HG03139 (cell line): ENCODE measurements at regions not wholly inside any gene's neighbourhood (a gene's known extent, or its start where the extent isn't known, plus 50 kb on each side); places are given as distances from the start of the nearest gene placed in this dataset.
"Not testable (repeated sequence)": the region's sequence is repeated elsewhere in the genome, so short reads cannot be mapped to it uniquely, and the experiment has no call there.

Experiments used
- ATAC-seq: cut with Tn5 transposase; IDR thresholded peaks from one replicate; pipeline ENCODE4 v1.9.1; 2021; ENCODE audit not compliant: unreplicated experiment

DNA sequence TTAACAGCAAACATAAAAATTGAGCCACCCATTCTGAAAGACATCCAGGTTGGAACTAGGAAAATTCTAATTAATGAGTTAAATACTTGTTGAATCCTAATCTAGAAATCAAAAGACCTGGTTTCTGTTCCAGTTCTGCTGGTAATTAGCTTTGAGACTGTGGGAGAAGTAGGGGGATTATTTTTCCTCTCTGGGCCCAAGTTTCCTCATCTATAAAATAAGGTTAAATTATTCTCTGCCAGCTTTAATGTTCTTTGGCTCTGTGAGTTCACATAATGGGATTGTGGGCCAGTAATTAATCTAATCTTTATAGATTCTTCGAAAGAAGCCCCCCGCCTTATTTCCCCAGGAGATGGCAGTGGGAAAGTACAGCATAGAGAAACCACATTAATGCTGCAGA lies 104.6 kb downstream of the ENC1 start:
- no peak for ATAC-seq

GRCh38 chr5:74534397-74535129 lies 106.0 kb downstream of the ENC1 start:
- ATAC-seq, result no peak

DNA sequence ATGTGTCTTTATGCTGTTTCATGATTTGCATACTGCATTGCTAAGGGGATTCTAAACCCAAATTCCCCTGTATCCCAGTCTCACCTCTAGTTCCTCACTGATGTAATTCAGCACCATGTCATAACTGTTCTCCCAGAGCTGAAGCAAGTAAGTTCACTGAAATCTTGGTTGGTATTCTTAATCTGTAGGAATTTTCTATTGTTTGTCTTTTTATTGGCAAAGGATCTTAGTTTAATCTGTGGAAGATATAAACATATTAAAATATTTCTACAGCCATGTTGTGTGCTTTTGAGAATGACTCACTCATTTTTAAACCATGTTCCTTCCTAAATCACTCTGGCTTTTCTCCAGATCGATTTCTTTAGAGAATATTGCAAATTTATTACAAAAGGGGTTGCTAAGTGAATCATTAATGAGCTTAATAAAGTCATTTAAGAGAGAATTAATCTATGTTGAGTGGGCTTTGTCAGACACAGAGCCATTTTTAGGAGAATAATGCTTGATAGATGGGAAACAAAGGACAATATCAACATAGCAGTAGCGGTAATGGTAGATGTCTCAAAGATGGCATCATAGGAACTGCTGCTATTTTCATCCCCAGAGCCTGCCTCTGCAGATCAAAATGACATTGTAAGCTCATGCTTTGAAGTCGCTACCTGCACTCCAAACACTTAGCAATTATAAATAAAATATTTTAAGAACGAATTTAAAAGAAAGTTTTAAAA lies 110.0 kb downstream of the ENC1 start:
- ATAC-seq, result no peak

DNA sequence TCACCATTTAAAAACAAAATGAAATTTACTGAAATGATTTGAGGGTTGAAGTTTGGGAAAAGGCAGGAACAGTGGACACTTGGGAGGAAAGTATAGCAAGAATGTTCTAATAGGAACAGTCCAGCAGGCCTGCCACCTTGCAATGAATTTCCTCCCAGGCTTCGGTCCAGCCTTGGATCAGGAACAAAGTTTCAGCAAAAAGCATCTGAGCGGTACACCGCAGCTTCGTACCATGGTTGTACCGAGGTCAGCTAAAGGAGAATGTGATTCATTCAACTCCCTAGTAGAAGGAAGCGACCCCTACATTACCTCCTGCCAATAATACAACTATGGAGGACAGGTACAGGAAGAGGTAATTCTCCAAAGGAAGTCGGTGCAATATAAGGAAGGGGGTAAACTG lies 111.4 kb downstream of the ENC1 start:
- no peak for ATAC-seq

GRCh38 chr5:74526111-74526510 lies 114.4 kb downstream of the ENC1 start:
- ATAC-seq, result no peak

- ATAC-seq, result not testable (repeated sequence)
Observed at GRCh38 chr5:74524767-74525166, 115.8 kb downstream of the ENC1 start.

DNA sequence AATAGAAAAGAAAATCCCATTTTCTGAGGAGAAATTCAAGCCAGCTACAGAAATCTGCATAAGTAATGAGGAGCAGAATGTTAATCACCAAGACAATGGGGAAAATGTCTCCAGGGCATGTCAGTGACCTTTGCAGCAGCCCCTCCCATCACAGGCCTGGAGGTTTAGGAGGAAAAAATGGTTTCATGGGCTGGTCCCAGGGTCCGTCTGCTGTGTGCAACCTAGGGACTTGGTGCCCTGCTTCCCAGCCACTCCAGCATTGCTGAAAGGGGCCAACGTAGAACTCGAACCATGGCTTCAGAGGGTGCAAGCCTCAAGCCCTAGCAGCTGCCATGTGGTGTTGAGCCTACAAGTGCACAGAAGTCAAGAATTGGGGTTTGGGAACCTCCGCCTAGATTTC lies 116.8 kb downstream of the ENC1 start:
- not testable (repeated sequence) for ATAC-seq

GRCh38 chr5:74522838-74523237 lies 117.7 kb downstream of the ENC1 start:
- not testable (repeated sequence) for ATAC-seq

GRCh38 chr5:74521401-74521800 lies 119.1 kb downstream of the ENC1 start:
- no peak for ATAC-seq

GRCh38 chr5:74519679-74520078 lies 120.8 kb downstream of the ENC1 start:
- ATAC-seq, result no peak

GRCh38 chr5:74519161-74519571 lies 121.4 kb downstream of the ENC1 start:
- ATAC-seq, result no peak

DNA sequence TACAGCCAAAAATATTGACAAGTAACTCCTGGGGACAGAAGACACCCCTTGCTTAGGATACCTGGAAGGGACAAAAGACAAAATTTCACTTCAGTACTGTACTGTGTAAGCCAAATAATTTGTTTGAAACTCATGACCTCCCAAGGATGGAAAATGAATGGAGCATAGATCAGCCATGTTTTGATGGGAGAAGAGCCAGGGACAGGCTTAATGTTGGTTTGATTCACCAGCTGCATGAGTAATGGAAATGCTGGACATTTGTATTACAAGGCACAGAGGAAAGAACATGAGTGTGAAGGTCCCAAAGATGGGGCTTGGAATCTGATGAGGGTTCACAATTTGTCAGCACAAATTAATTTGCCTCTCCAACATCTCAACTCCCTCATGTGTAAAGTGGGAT lies 122.8 kb downstream of the ENC1 start:
- ATAC-seq, result no peak

DNA sequence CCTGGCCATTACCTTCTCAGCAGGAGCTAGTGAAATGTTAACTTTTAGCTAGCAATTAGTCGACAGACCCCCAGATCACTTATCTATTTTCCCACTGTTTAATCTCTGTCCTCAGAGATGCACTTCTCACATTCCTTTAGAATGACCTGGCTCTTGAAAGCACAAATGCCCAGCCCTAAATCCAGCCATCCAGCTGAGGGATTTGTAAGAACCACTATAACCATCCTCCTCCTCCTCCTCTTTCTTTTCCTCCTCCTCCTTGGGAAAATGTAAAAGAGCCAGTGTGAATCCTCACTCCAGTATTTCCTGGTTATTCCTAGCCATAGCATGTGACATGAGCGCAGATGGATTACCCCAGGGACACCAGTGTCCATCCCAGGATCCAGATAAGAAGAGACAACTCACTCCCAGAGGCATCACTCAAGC lies 124.3 kb downstream of the ENC1 start:
- no peak for ATAC-seq

GRCh38 chr5:74514888-74515551 lies 125.5 kb downstream of the ENC1 start:
- no peak for ATAC-seq

GRCh38 chr5:74511770-74512169 lies 128.8 kb downstream of the ENC1 start:
- ATAC-seq, result not testable (repeated sequence)

DNA sequence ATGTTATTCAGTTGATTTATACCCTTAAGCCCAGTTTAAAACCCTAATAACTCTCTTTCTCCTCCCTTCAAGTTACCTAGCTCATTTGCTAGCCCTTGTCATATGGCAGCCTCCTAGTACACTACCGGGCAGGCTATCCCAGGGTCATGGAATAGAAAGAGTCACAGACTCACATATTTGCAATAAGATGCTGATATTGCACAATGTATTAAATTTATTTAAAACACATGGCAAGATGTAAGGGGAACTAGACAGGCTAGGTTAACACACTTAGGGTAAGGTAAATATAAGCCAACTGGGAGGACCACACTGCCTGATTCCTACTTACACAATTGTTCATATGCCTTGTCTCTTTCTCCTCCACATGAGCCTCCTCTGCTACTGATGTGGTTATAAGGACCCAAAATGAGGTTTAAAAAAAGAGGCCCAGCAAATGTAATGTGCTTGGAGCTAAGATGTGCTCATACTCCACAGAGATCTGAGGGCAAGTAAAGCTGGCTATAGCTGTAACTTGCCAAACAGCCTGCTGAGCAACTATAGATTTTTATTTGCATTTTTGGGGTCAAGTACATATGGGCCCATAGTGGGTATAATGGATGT lies 130.0 kb downstream of the ENC1 start:
- ATAC-seq, result no peak

- ATAC-seq, result no peak
Observed at GRCh38 chr5:74507370-74508005, 133.0 kb downstream of the ENC1 start.

DNA sequence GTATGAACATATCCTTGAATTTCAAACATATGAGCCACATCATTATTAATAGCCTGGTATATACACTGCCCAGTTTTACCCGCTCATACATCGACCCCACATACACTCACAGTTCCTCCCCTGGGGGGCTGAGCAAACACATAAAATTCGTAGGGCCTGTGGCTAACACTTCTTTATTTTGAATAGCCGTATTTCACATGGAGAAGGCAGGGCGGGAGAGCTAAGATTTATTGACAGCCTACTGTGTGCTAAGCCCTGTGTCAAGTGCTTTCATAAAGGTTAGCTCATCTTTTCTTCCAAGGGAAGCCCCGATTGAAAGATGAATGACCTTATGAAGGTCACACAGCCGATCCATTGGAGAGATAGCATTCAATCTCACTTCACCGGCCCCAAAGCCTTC lies 134.4 kb downstream of the ENC1 start:
- no peak for ATAC-seq

DNA sequence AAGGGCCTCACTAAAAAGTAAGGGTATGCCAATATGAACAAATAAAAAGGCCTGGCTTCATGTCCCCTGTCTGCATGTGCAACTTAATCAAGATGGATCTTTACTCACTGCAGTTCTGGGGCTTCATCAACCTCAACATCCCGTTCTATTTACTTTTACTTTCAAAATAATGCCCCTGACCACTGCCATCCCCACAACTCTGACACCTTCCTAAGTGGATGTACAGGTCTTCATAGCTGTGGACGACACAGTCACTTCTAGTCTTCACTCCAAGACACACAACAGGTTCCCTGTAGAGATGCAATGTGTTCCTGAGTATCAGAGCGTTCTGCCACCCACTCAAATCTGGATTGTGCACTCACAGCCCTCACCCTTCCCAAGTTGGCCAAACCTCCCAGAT lies 136.1 kb downstream of the ENC1 start:
- ATAC-seq, result no peak

DNA sequence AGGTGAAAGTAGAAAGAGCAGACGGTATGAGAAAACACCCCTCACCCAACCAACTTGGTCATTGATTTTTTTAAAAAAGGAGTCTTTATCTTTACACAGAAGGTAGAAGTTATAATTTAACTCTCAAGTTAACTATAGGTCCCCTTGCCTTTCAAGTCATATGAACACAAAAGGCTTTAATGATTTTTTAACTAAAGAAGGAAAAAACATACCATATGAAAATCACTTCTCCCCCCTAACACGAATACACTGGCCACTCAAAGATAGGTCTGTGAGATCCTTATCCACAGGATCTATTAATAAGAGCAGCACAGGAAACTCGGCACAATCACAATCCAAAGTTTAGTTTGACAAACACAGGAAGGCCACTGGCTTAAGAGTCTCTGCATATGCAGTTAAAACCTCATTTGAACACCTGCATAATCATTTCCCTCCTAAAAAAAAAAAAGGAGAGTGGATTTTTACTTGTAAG lies 138.0 kb downstream of the ENC1 start:
- ATAC-seq, result no peak
